Chondrocyte (in vitro differentiated cells): ENCODE measurements at regions not wholly inside any gene's neighbourhood (a gene's known extent, or its start where the extent isn't known, plus 50 kb on each side); places are given as distances from the start of the nearest gene placed in this dataset.

Experiments used
- DNase-seq: peaks from one replicate; pipeline ENCODE4 v3.0.0; 2021; ENCODE audit warnings: mixed read lengths, low spot score
- H3K27ac Mint-ChIP-seq: one replicate; pipeline ENCODE4 v1.8.0; 2021; ENCODE audit warnings: mild to moderate bottlenecking, moderate library complexity, mixed read lengths; ENCODE audit not compliant: unreplicated experiment
- H3K27me3 Mint-ChIP-seq: 2 replicates; pipeline ENCODE4 v1.8.0; 2021; ENCODE audit warnings: low read depth, mixed read lengths
- H3K36me3 Mint-ChIP-seq: 2 replicates; pipeline ENCODE4 v1.8.0; 2021; ENCODE audit warnings: low read depth, mixed read lengths
- H3K4me1 Mint-ChIP-seq: 2 replicates; pipeline ENCODE4 v1.8.0; 2021; ENCODE audit warnings: low read depth, mild to moderate bottlenecking, mixed read lengths
- H3K4me3 Mint-ChIP-seq: one replicate; pipeline ENCODE4 v1.8.0; 2021; ENCODE audit warnings: mild to moderate bottlenecking, moderate library complexity, mixed read lengths; ENCODE audit not compliant: unreplicated experiment
- H3K9me3 Mint-ChIP-seq: 2 replicates; pipeline ENCODE4 v1.8.0; 2021; ENCODE audit warnings: low read depth, mixed read lengths
- TF ChIP-seq, protein P1 (sequence below): fragments of 200-600 bp; sonication (generic); IDR thresholded peaks from 2 replicates; pipeline ENCODE4 v1.5.0; 2021; ENCODE audit warnings: antibody characterized with exemption, mild to moderate bottlenecking, moderate library complexity

DNA sequence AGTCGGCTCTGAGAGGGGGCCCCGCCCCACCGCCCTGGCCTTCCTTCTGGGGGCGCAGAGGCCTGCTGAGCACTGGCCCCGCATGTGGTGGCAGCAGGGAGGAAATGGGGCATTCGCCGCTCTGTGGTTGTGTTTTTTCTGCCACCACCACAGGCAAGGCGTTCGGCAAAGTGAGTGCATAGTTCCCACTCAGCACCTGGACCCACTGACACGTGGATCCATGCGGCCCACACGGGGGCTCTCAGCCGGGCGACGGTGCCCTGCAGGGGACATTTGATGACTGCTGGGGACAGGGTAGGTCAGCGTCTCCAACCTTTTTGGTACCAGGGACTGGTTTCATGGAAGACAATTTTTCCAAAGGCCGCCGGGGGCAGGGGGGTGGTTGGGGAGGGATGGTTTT lies 70.9 kb downstream of the ENGASE start:
- TF ChIP-seq, protein P1, sequence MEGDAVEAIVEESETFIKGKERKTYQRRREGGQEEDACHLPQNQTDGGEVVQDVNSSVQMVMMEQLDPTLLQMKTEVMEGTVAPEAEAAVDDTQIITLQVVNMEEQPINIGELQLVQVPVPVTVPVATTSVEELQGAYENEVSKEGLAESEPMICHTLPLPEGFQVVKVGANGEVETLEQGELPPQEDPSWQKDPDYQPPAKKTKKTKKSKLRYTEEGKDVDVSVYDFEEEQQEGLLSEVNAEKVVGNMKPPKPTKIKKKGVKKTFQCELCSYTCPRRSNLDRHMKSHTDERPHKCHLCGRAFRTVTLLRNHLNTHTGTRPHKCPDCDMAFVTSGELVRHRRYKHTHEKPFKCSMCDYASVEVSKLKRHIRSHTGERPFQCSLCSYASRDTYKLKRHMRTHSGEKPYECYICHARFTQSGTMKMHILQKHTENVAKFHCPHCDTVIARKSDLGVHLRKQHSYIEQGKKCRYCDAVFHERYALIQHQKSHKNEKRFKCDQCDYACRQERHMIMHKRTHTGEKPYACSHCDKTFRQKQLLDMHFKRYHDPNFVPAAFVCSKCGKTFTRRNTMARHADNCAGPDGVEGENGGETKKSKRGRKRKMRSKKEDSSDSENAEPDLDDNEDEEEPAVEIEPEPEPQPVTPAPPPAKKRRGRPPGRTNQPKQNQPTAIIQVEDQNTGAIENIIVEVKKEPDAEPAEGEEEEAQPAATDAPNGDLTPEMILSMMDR, result no peak
- Mint-ChIP-seq H3K9me3 (no peaks in the 10 kb centered on the region), H3K4me3 (no peak overlapping the region), H3K27me3 (peaks cover 19% of the 10 kb centered on the region), H3K36me3 (no peaks in the 10 kb centered on the region), H3K4me1 (no peaks in the 10 kb centered on the region), H3K27ac (no peak overlapping the region)
- DNase-seq, result no peak

DNA sequence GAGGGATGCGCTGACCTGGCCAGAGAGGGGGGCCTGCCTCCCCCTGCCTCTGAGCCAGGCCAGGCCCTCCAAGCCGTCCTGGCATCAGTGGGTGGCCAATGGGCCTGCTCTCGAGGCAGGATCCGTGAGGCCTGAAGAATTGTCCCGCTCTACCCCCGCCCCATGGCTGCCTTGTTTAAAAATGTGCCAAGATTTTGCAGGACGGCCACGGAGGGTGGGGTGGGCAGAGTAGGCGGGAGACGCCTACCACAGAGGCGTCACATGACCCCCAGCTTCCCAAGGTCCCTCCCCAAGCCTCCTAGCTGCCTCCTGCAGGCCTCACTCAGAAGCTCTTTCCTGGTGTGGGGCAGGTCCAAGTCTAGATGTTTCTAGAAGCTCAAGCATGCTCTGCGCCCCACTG lies 69.5 kb downstream of the ENGASE start:
- no peaks in the 10 kb centered on the region for H3K4me1 Mint-ChIP-seq
- no peaks in the 10 kb centered on the region for H3K9me3 Mint-ChIP-seq
- no peak overlapping the region for H3K27ac Mint-ChIP-seq
- H3K36me3 Mint-ChIP-seq, result no peaks in the 10 kb centered on the region
- H3K27me3 Mint-ChIP-seq, result peaks cover 29% of the 10 kb centered on the region
- TF ChIP-seq, protein P1, result no peak
- H3K4me3 Mint-ChIP-seq, result no peak overlapping the region
- DNase-seq, result no peak

DNA sequence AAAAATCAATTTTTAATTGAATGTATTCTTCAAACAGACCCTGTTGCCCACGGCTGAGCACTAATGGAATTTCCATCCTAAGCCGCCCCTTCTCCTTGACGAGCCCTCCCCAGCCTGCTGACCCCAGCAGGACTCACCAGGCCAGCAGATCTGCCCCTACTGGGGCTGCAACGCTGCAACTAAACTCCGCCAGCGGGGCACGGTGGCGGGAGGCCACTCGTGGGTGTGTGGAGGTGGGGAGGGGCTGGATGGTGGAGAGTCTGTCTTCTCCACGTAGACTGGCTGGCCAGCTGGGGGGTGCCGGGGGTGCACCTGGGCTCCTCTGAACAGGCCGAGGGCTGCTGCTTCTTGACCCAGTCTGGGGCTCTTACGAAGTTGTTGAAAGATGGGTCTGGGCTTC lies 67.8 kb downstream of the ENGASE start:
- TF ChIP-seq, protein P1, result no peak
- H3K9me3 Mint-ChIP-seq, result no peaks in the 10 kb centered on the region
- H3K27ac Mint-ChIP-seq, result no peak overlapping the region
- H3K4me1 Mint-ChIP-seq, result no peaks in the 10 kb centered on the region
- peaks cover 39% of the 10 kb centered on the region for H3K27me3 Mint-ChIP-seq
- no peaks in the 10 kb centered on the region for H3K36me3 Mint-ChIP-seq
- DNase-seq, result no peak
- H3K4me3 Mint-ChIP-seq, result no peak overlapping the region

DNA sequence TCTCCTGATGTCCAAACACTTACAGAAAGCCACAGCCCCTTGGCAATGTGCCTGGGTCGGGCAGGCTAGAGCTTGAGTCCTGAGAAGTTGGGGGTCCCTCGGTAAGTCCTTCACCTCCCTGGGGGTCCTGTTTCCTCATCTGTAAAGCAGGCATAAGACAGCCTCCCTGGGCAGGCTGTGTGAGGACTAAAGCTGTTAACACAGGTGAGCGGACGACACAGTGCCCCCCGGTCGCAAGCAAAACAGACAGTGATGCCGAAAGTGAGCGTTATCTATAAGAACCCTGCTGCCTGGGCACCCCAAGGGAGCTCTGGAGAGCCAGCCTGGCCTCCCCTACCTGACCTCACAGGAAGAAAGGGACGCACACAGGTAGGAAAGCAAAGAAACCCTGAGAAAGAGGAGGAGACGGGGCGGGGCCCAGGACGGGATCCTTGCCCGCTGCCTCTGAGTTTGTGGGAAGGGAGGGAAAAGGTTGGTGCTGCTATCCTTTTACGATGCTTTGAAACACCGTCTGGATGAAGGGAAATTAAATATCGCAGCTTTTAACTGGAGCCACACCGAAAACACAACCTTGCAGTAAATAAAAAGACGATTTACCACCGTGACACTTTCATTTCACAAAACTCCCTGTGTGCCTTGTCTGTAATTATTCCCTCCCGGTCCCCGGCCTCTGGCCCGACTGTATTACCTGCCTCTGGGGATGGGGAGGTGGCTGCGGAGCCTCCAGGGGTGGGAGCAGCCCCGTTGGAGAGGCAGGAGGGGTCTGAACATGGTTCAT lies 67.1 kb downstream of the ENGASE start:
- Mint-ChIP-seq H3K4me1 (no peaks in the 10 kb centered on the region), H3K9me3 (no peaks in the 10 kb centered on the region), H3K27me3 (peaks cover 45% of the 10 kb centered on the region), H3K27ac (no peak overlapping the region), H3K36me3 (no peaks in the 10 kb centered on the region), H3K4me3 (no peak overlapping the region)
- no peak for DNase-seq
- TF ChIP-seq, protein P1, result no peak

DNA sequence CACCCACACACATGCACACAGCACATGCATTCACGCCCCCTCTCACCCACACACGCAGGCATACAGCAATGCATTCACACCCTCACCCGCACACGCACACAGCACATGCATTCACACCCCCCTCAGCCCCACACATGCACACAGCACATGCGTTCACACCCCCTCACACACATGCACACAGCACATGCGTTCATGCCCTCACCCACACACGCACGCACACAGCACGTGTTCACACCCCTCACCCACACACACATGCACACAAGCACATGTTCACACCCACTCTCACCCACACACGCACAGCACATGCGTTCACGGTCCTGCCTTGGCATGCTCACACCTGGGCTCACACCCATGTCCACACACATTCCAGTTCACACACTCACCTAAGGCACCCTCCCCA lies 64.2 kb downstream of the ENGASE start:
- TF ChIP-seq, protein P1, result no peak
- no peak overlapping the region for H3K27ac Mint-ChIP-seq

More for the DNA sequence above, 64.2 kb downstream of the ENGASE start:
- DNase-seq, result no peak
- no peaks in the 10 kb centered on the region for H3K36me3 Mint-ChIP-seq
- peaks cover 55% of the 10 kb centered on the region for H3K27me3 Mint-ChIP-seq
- H3K9me3 Mint-ChIP-seq, result no peaks in the 10 kb centered on the region
- no peaks in the 10 kb centered on the region for H3K4me1 Mint-ChIP-seq
- no peak overlapping the region for H3K4me3 Mint-ChIP-seq
